GM12891 (cell line): ENCODE measurements at regions not wholly inside any gene's neighbourhood (a gene's known extent, or its start where the extent isn't known, plus 50 kb on each side); places are given as distances from the start of the nearest gene placed in this dataset.

Experiments
- POLR2A ChIP-seq: IDR thresholded peaks from 2 replicates; pipeline ENCODE4 v1.6.1; 2011; ENCODE audit warnings: low read depth, low read length, control low read depth
- POLR2AphosphoS5 ChIP-seq: IDR thresholded peaks from 2 replicates; pipeline ENCODE4 v1.6.1; 2011; ENCODE audit warnings: low read depth, low read length, control low read depth
- SPI1 ChIP-seq: IDR thresholded peaks from 2 replicates; pipeline ENCODE4 v1.6.1; 2011; ENCODE audit warnings: low read depth, low read length, control low read depth
- TAF1 ChIP-seq: IDR thresholded peaks from 2 replicates; pipeline ENCODE4 v1.6.1; 2011; ENCODE audit warnings: low read depth, low read length, control low read depth

DNA sequence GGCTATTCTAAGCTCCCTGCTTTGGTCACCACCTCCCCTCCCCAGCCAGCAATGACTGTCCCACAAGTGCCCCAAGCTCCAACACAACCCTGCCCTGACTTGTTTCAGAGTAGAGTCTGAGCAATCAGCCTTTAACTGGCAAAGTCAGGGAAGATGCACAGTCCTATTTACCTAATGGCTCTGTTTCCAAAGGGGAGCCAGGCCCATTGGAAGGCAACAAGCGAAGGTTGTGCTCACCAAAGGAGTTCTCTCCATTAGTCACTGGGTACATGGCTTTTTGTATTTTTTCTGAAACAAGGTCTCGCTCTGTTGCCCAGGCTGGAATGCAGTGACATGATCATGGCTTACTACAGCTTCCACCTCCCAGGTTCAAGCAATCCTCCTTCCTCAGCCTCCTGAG, 267.1 kb upstream of the CRY1 start:
- TF ChIP-seq POLR2A = no peak
- TF ChIP-seq POLR2AphosphoS5 = no peak
- no peak for TF ChIP-seq TAF1
- no peak for TF ChIP-seq SPI1
